OCI-LY1 (cell line): ENCODE measurements at regions not wholly inside any gene's neighbourhood (a gene's known extent, or its start where the extent isn't known, plus 50 kb on each side); places are given as distances from the start of the nearest gene placed in this dataset.

Source experiments
- H2AFZ ChIP-seq: fragments of 200-600 bp; sonication (generic), shearing (Covaris generic); 2 replicates; pipeline ENCODE4 v1.6.0; 2014; ENCODE audit warnings: antibody characterized with exemption, mild to moderate bottlenecking, low read length
- H3F3A ChIP-seq: fragments of 200-600 bp; sonication (generic), shearing (Covaris generic); 2 replicates; pipeline ENCODE4 v1.6.0; 2014; ENCODE audit warnings: mild to moderate bottlenecking, antibody characterized with exemption, low read length, moderate library complexity; ENCODE audit not compliant: insufficient read depth
- H3K27ac ChIP-seq: fragments of 200-600 bp; sonication (generic); 2 replicates; pipeline ENCODE4 v1.5.1; 2014; ENCODE audit warnings: low read length, mixed run types, mild to moderate bottlenecking, low read depth; ENCODE audit not compliant: poor library complexity, severe bottlenecking
- H3K27me3 ChIP-seq: fragments of 200-600 bp; sonication (generic); 2 replicates; pipeline ENCODE4 v1.6.0; 2014; ENCODE audit warnings: antibody characterized with exemption, mild to moderate bottlenecking, low read length, moderate library complexity; ENCODE audit not compliant: insufficient read depth
- H3K36me3 ChIP-seq: fragments of 200-600 bp; sonication (generic); 2 replicates; pipeline ENCODE4 v1.6.1; 2014; ENCODE audit warnings: mild to moderate bottlenecking, antibody characterized with exemption, low read length, moderate library complexity, mixed read lengths; ENCODE audit not compliant: insufficient read depth
- H3K4me1 ChIP-seq: fragments of 200-600 bp; sonication (generic); 2 replicates; pipeline ENCODE4 v1.5.1; 2014; ENCODE audit warnings: mild to moderate bottlenecking, low read length, moderate library complexity; ENCODE audit not compliant: insufficient read depth, severe bottlenecking
- H3K4me2 ChIP-seq: fragments of 200-600 bp; sonication (generic), shearing (Covaris generic); 2 replicates; pipeline ENCODE4 v1.6.1; 2014; ENCODE audit warnings: low read length
- H3K4me3 ChIP-seq: fragments of 200-600 bp; sonication (generic); 2 replicates; pipeline ENCODE4 v1.5.1; 2014; ENCODE audit warnings: low read length, low read depth, mild to moderate bottlenecking, mixed read lengths; ENCODE audit not compliant: poor library complexity, severe bottlenecking
- H3K79me2 ChIP-seq: fragments of 200-600 bp; shearing (Covaris generic); 2 replicates; pipeline ENCODE4 v1.6.1; 2016; ENCODE audit warnings: mixed run types, low read length, mixed read lengths; ENCODE audit not compliant: insufficient read depth
- H3K9ac ChIP-seq: fragments of 200-600 bp; sonication (generic), shearing (Covaris generic); 2 replicates; pipeline ENCODE4 v1.6.1; 2014; ENCODE audit warnings: mild to moderate bottlenecking, low read length, mixed read lengths
- H3K9me2 ChIP-seq: fragments of 200-600 bp; sonication (generic), shearing (Covaris generic); 2 replicates; pipeline ENCODE4 v1.6.1; 2014; ENCODE audit warnings: low read depth, mild to moderate bottlenecking, low read length, mixed read lengths
- H3K9me3 ChIP-seq: fragments of 200-600 bp; shearing (Covaris generic); 2 replicates; pipeline ENCODE4 v1.6.1; 2014; ENCODE audit warnings: low read length, mixed read lengths
- H4K20me1 ChIP-seq: fragments of 200-600 bp; sonication (generic), shearing (Covaris generic); 2 replicates; pipeline ENCODE4 v1.6.0; 2016; ENCODE audit warnings: mild to moderate bottlenecking, low read length; ENCODE audit not compliant: insufficient read depth
- EZH2 ChIP-seq: fragments of 200-600 bp; sonication (generic), shearing (Covaris generic); IDR thresholded peaks from 2 replicates; pipeline ENCODE4 v1.8.0; 2017; ENCODE audit warnings: borderline replicate concordance, mixed run types, mild to moderate bottlenecking, antibody characterized with exemption, low read length, moderate library complexity, mixed read lengths
- TF ChIP-seq, protein P1 (sequence below): fragments of 200-600 bp; sonication (generic), shearing (Covaris generic); IDR thresholded peaks from 2 replicates; pipeline ENCODE4 v1.5.1; 2017; ENCODE audit warnings: mild to moderate bottlenecking, antibody characterized with exemption, low read length, moderate library complexity, mixed read lengths

DNA sequence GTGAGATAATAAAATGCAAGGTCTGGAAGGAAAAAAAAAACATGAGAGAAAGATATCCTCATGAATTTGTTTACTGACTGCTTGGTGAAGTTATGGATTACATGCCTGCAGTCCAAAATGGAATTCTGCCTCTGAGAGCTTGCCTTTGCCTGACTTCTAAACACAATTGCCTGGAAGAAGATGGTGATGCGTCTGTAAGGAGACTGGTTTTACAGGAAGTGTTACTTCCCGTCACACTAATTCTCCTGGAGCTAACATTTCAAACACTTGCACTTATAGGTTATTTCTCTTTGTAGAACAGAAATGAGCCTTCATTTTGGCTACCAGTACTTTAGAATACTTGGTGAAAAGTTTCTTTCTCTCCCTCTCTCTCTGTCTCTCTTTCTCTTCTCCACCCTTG is 884.3 kb downstream of the TSN start:
- no peaks in the 10 kb centered on the region for H3K9me2 ChIP-seq
- H3K36me3 ChIP-seq, result no peaks in the 10 kb centered on the region
- H3K9ac ChIP-seq, result no peak overlapping the region
- no peaks in the 10 kb centered on the region for H3K79me2 ChIP-seq
- H3F3A ChIP-seq, result no peaks in the 10 kb centered on the region
- no peaks in the 10 kb centered on the region for H3K27me3 ChIP-seq
- H4K20me1 ChIP-seq, result no peaks in the 10 kb centered on the region
- no peak overlapping the region for H3K4me2 ChIP-seq
- no peak overlapping the region for H3K4me3 ChIP-seq
- H3K9me3 ChIP-seq, result no peaks in the 10 kb centered on the region
- no peak overlapping the region for H2AFZ ChIP-seq
- H3K27ac ChIP-seq, result no peak overlapping the region
- TF ChIP-seq, protein P1, sequence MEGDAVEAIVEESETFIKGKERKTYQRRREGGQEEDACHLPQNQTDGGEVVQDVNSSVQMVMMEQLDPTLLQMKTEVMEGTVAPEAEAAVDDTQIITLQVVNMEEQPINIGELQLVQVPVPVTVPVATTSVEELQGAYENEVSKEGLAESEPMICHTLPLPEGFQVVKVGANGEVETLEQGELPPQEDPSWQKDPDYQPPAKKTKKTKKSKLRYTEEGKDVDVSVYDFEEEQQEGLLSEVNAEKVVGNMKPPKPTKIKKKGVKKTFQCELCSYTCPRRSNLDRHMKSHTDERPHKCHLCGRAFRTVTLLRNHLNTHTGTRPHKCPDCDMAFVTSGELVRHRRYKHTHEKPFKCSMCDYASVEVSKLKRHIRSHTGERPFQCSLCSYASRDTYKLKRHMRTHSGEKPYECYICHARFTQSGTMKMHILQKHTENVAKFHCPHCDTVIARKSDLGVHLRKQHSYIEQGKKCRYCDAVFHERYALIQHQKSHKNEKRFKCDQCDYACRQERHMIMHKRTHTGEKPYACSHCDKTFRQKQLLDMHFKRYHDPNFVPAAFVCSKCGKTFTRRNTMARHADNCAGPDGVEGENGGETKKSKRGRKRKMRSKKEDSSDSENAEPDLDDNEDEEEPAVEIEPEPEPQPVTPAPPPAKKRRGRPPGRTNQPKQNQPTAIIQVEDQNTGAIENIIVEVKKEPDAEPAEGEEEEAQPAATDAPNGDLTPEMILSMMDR, result no peak
- no peak for TF ChIP-seq EZH2
- no peaks in the 10 kb centered on the region for H3K4me1 ChIP-seq

DNA sequence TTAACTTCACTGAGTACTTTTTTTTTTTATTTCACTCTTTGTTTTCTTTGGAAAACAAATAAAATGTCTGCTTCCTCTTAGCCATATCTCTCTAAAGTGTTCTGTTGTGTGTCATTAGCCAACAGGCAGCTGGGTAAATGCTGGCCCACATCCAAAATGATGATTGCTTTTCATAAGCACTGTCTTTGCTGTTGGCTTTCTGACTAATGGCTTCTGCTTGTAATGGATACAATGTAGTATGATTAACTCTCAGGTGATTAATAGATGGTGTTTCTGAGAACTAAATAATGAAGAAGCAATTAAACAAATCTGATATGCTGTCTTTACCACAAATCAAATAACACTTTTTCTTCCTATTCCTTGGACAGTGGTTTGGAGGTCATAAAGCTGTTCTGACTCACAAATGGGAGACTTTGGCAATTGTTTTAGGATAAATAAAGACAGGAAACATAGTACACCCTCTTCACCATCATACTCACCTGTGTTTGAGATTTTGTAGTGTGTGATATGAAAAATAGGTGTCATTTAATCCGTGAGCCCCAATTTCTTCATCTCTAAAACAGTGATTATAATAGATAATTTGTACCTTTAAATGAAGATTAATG is 888.4 kb downstream of the TSN start:
- Histone ChIP-seq H3K4me2 (no peak overlapping the region), H3K9me3 (no peaks in the 10 kb centered on the region), H3K79me2 (no peaks in the 10 kb centered on the region), H3F3A (no peaks in the 10 kb centered on the region), H3K27ac (no peak overlapping the region), H3K4me3 (no peak overlapping the region), H3K4me1 (no peaks in the 10 kb centered on the region), H3K9ac (no peak overlapping the region), H3K9me2 (no peaks in the 10 kb centered on the region), H3K36me3 (no peaks in the 10 kb centered on the region), H4K20me1 (no peaks in the 10 kb centered on the region), H3K27me3 (no peaks in the 10 kb centered on the region), H2AFZ (no peak overlapping the region)
- TF ChIP-seq, protein P1, result no peak
- no peak for TF ChIP-seq EZH2

DNA sequence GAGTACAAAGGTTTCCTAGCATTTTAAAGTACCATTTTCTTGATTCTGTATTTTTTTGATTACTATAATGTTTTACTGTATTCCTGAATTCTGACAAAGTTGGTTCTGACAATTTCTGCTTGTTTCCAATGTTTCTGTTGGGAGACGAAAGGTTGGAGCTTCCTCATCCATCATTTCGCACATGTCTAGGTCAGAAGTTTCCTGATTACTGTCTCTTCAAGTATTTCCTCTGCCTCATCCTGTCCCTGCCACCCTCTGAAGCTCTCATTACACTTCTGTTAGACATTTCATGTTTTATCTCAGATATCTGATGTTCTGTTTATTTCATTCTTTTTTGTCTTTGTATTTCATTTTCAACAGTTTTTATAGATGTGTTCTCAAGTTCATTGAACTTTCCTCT is 895.8 kb downstream of the TSN start:
- Histone ChIP-seq H3K9me2 (no peaks in the 10 kb centered on the region), H3K27me3 (no peaks in the 10 kb centered on the region)

More for the DNA sequence above, 895.8 kb downstream of the TSN start:
- Histone ChIP-seq H4K20me1 (no peaks in the 10 kb centered on the region), H3K27ac (no peak overlapping the region), H3K9me3 (no peaks in the 10 kb centered on the region), H3K4me1 (no peaks in the 10 kb centered on the region), H3K79me2 (no peaks in the 10 kb centered on the region), H3F3A (no peaks in the 10 kb centered on the region), H3K4me3 (no peak overlapping the region), H3K4me2 (no peak overlapping the region), H2AFZ (no peak overlapping the region), H3K9ac (no peak overlapping the region), H3K36me3 (no peaks in the 10 kb centered on the region)
- no peak for TF ChIP-seq EZH2
- TF ChIP-seq, protein P1, result no peak
